ENCODE measurements at regions not wholly inside any gene's neighbourhood (a gene's known extent, or its start where the extent isn't known, plus 50 kb on each side); places are given as distances from the start of the nearest gene placed in this dataset.

GRCh38 chr2:150383587-150383986, 103.9 kb downstream of the RND3 start:
- peaks cover 36% of the 10 kb centered on the region for H3K9me3 Mint-ChIP-seq
- DNase-seq (no peak), ATAC-seq (no peak)
- H3K27ac Mint-ChIP-seq = no peak overlapping the region
- no peaks in the 10 kb centered on the region for H3K36me3 Mint-ChIP-seq (ENCODE audit: low read depth)
- no peaks in the 10 kb centered on the region for H3K4me1 Mint-ChIP-seq
- H3K27me3 Mint-ChIP-seq = no peaks in the 10 kb centered on the region
- no peak overlapping the region for H3K4me3 Mint-ChIP-seq

GRCh38 chr2:150379166-150379565, 108.3 kb downstream of the RND3 start:
- Mint-ChIP-seq H3K9me3 (peaks cover 17% of the 10 kb centered on the region), H3K4me3 (no peak overlapping the region), H3K36me3 (ENCODE audit: low read depth) (no peaks in the 10 kb centered on the region), H3K4me1 (no peaks in the 10 kb centered on the region), H3K27me3 (no peaks in the 10 kb centered on the region), H3K27ac (no peak overlapping the region)
- no peak for ATAC-seq
- no peak for DNase-seq

GRCh38 chr2:150378686-150379085, 108.8 kb downstream of the RND3 start:
- DNase-seq = no peak
- ATAC-seq = no peak
- H3K4me3 Mint-ChIP-seq = no peak overlapping the region
- H3K27ac Mint-ChIP-seq = no peak overlapping the region
- no peaks in the 10 kb centered on the region for H3K36me3 Mint-ChIP-seq (ENCODE audit: low read depth)
- H3K27me3 Mint-ChIP-seq = no peaks in the 10 kb centered on the region
- H3K9me3 Mint-ChIP-seq = peaks cover 15% of the 10 kb centered on the region
- H3K4me1 Mint-ChIP-seq = no peaks in the 10 kb centered on the region

- ATAC-seq (no peak), DNase-seq (no peak)
- no peaks in the 10 kb centered on the region for H3K9me3 Mint-ChIP-seq
- no peak overlapping the region for H3K4me3 Mint-ChIP-seq
- H3K27me3 Mint-ChIP-seq = no peaks in the 10 kb centered on the region
- H3K27ac Mint-ChIP-seq = no peak overlapping the region
- H3K36me3 Mint-ChIP-seq (ENCODE audit: low read depth) = no peaks in the 10 kb centered on the region
- no peaks in the 10 kb centered on the region for H3K4me1 Mint-ChIP-seq
Observed at GRCh38 chr2:150376553-150377335, 110.7 kb downstream of the RND3 start.

DNA sequence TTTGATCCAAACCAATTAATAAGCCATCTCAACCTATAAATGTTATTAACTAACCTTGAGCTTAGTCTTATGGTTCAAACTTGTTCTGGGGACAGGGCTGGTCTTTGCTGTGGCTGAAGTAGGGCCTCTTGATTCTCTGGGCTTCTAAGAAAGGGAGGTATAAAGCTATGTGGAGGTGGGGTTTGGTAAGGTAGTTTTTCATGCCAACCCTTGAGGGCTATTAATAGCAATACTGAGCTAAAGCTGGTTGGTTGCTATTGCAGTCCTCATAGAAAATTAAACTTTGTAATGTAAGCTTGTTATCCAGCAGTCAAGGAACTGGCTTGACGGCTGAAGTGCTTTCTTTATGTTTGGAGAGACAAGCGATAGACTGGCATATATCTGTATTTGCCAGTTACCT, 112.1 kb downstream of the RND3 start:
- no peaks in the 10 kb centered on the region for H3K27me3 Mint-ChIP-seq
- no peaks in the 10 kb centered on the region for H3K9me3 Mint-ChIP-seq
- H3K27ac Mint-ChIP-seq = no peak overlapping the region
- no peaks in the 10 kb centered on the region for H3K4me1 Mint-ChIP-seq
- H3K4me3 Mint-ChIP-seq = no peak overlapping the region
- DNase-seq (no peak), ATAC-seq (no peak)
- H3K36me3 Mint-ChIP-seq (ENCODE audit: low read depth) = no peaks in the 10 kb centered on the region

- H3K4me3 Mint-ChIP-seq = no peak overlapping the region
- no peaks in the 10 kb centered on the region for H3K36me3 Mint-ChIP-seq (ENCODE audit: low read depth)
- no peaks in the 10 kb centered on the region for H3K4me1 Mint-ChIP-seq
- H3K27ac Mint-ChIP-seq = no peak overlapping the region
- no peaks in the 10 kb centered on the region for H3K27me3 Mint-ChIP-seq
- DNase-seq (no peak), ATAC-seq (no peak)
- H3K9me3 Mint-ChIP-seq = no peaks in the 10 kb centered on the region
Observed at GRCh38 chr2:150374492-150374891, 113.0 kb downstream of the RND3 start.

GRCh38 chr2:150373374-150373773, 114.1 kb downstream of the RND3 start:
- no peaks in the 10 kb centered on the region for H3K4me1 Mint-ChIP-seq
- no peaks in the 10 kb centered on the region for H3K9me3 Mint-ChIP-seq
- no peak overlapping the region for H3K27ac Mint-ChIP-seq
- no peak for ATAC-seq
- no peak for DNase-seq
- no peak overlapping the region for H3K4me3 Mint-ChIP-seq
- no peaks in the 10 kb centered on the region for H3K27me3 Mint-ChIP-seq
- no peaks in the 10 kb centered on the region for H3K36me3 Mint-ChIP-seq (ENCODE audit: low read depth)

DNA sequence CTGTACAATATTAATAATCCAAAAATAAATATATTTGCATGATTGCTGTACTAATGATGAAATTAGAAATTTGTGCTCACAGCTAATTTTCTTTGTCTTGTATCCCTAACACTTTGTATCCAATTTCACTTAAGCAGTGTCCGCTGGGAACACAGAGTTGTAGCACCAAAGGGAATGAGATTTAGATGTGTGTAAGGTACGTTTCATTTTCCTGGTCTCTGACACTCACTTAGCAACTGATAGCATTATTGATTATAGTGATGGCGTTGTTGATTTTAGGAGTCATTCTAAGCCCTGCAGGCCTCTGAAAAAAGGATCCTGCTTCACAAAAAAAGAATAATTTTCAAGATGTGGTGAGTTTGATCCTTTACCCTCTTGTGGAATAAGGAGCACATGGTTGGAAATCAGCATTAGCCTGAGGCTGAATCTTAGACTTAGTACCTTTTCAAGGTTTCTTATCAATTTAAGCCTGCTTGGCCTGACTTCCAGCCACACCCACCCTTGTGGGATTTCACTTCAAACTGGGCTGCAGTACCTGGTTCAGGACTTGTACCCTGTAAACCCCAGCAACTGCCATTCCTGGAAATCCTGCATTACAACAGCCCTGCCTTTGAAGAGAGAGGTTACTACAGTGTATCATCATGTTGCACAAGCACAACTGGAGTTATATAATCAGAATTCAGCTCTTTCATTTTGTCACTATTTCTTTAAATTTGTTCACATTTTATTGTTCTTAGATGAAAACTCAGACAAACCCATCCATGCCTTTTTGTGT, 116.2 kb downstream of the RND3 start:
- ATAC-seq = no peak
- Mint-ChIP-seq H3K9me3 (no peaks in the 10 kb centered on the region), H3K4me1 (no peaks in the 10 kb centered on the region), H3K36me3 (ENCODE audit: low read depth) (no peaks in the 10 kb centered on the region), H3K27ac (no peak overlapping the region), H3K4me3 (no peak overlapping the region), H3K27me3 (no peaks in the 10 kb centered on the region)
- no peak for DNase-seq

GRCh38 chr2:150370561-150370960, 116.9 kb downstream of the RND3 start:
- ATAC-seq (no peak), DNase-seq (no peak)
- no peaks in the 10 kb centered on the region for H3K27me3 Mint-ChIP-seq
- no peaks in the 10 kb centered on the region for H3K36me3 Mint-ChIP-seq (ENCODE audit: low read depth)
- H3K4me3 Mint-ChIP-seq = no peak overlapping the region
- H3K4me1 Mint-ChIP-seq = no peaks in the 10 kb centered on the region
- no peak overlapping the region for H3K27ac Mint-ChIP-seq
- H3K9me3 Mint-ChIP-seq = no peaks in the 10 kb centered on the region

DNA sequence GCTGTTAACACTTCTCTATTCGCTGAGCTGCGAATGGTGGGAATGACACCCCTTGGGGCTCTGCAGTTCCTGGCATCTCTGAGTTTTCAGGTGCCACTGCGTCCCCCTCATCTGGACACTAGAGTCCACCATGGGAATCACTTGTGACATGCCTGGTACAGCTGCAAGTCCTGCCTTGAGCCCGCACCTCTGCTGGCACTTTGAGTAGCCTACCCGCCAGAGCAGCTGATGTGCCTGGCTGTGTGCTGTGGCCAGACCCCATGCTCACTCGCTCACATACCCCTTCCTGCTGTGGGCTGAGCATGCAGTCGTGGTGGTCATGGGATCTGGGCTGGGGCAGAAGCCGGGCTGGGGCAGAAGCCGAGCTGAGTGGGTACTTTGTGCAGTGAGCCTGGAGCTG, 117.6 kb downstream of the RND3 start:
- ATAC-seq (no peak), DNase-seq (no peak)
- no peaks in the 10 kb centered on the region for H3K27me3 Mint-ChIP-seq
- no peak overlapping the region for H3K27ac Mint-ChIP-seq
- H3K9me3 Mint-ChIP-seq = no peaks in the 10 kb centered on the region
- no peaks in the 10 kb centered on the region for H3K36me3 Mint-ChIP-seq (ENCODE audit: low read depth)
- no peak overlapping the region for H3K4me3 Mint-ChIP-seq
- no peaks in the 10 kb centered on the region for H3K4me1 Mint-ChIP-seq

- H3K36me3 Mint-ChIP-seq (ENCODE audit: low read depth) = no peaks in the 10 kb centered on the region
- ATAC-seq (no peak), DNase-seq (no peak)
- H3K27ac Mint-ChIP-seq = no peak overlapping the region
- H3K4me1 Mint-ChIP-seq = no peaks in the 10 kb centered on the region
- H3K4me3 Mint-ChIP-seq = no peak overlapping the region
- peaks cover 22% of the 10 kb centered on the region for H3K9me3 Mint-ChIP-seq
- H3K27me3 Mint-ChIP-seq = no peaks in the 10 kb centered on the region
Observed at GRCh38 chr2:150358468-150358807, 129.0 kb downstream of the RND3 start.

GRCh38 chr2:150357770-150358467, 129.5 kb downstream of the RND3 start:
- DNase-seq (no peak), ATAC-seq (no peak)
- no peak overlapping the region for H3K27ac Mint-ChIP-seq
- H3K27me3 Mint-ChIP-seq = no peaks in the 10 kb centered on the region
- no peaks in the 10 kb centered on the region for H3K4me1 Mint-ChIP-seq
- H3K9me3 Mint-ChIP-seq = peaks cover 22% of the 10 kb centered on the region
- no peak overlapping the region for H3K4me3 Mint-ChIP-seq
- no peaks in the 10 kb centered on the region for H3K36me3 Mint-ChIP-seq (ENCODE audit: low read depth)

- H3K27me3 Mint-ChIP-seq = no peaks in the 10 kb centered on the region
- no peak for DNase-seq
- ATAC-seq = no peak
- no peak overlapping the region for H3K27ac Mint-ChIP-seq
- no peaks in the 10 kb centered on the region for H3K36me3 Mint-ChIP-seq (ENCODE audit: low read depth)
- H3K4me3 Mint-ChIP-seq = no peak overlapping the region
- H3K4me1 Mint-ChIP-seq = no peaks in the 10 kb centered on the region
- peaks cover 16% of the 10 kb centered on the region for H3K9me3 Mint-ChIP-seq
Observed at GRCh38 chr2:150355440-150355839, 132.0 kb downstream of the RND3 start.

DNA sequence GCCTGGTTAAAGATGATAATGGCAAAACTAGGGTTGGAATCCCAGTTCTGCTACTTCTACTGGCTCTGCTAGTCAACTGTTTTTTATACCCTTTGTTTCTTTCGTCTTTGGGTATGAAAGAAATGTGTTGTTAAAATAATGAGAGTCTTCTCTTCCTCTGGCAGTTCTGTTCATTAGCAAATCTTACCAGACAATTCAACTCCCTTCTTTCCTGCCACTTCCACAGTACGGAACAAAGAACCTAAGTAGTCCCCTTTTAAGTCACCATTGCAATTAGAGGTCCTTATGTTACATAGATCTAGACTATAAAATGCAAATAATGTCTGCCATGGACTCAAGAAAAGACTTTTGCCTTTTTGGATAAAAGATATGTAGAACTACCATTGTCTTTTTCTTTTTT, 134.1 kb downstream of the RND3 start:
- Mint-ChIP-seq H3K27me3 (no peaks in the 10 kb centered on the region), H3K27ac (no peak overlapping the region), H3K36me3 (ENCODE audit: low read depth) (no peaks in the 10 kb centered on the region), H3K9me3 (peaks cover 9% of the 10 kb centered on the region), H3K4me1 (no peaks in the 10 kb centered on the region), H3K4me3 (no peak overlapping the region)
- DNase-seq (no peak), ATAC-seq (no peak)

DNA sequence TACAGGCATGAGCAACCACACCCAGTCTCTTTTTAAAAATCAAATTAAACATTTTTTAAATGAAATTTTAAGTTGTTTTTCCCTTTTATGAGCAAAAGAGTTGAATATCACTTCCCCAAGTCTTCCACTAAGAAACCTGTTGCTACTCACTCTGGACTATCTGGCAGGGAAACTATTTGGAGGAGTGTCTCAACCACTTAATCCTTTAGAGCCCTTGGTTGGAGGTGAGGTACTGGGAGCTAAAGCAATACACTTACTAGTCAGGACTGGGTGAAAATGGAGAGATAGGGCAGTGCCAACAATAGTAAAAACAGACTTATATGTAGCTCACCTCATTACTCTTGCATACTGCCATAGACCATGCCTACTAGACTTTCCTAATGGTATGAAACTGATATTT, 135.5 kb downstream of the RND3 start:
- H3K4me3 Mint-ChIP-seq = no peak overlapping the region

More for the DNA sequence above, 135.5 kb downstream of the RND3 start:
- DNase-seq (no peak), ATAC-seq (no peak)
- no peaks in the 10 kb centered on the region for H3K27me3 Mint-ChIP-seq
- H3K4me1 Mint-ChIP-seq = no peaks in the 10 kb centered on the region
- H3K27ac Mint-ChIP-seq = no peak overlapping the region
- no peaks in the 10 kb centered on the region for H3K36me3 Mint-ChIP-seq (ENCODE audit: low read depth)
- H3K9me3 Mint-ChIP-seq = peaks cover 9% of the 10 kb centered on the region
